ENCODE measurements at regions not wholly inside any gene's neighbourhood (a gene's known extent, or its start where the extent isn't known, plus 50 kb on each side); places are given as distances from the start of the nearest gene placed in this dataset.

DNA sequence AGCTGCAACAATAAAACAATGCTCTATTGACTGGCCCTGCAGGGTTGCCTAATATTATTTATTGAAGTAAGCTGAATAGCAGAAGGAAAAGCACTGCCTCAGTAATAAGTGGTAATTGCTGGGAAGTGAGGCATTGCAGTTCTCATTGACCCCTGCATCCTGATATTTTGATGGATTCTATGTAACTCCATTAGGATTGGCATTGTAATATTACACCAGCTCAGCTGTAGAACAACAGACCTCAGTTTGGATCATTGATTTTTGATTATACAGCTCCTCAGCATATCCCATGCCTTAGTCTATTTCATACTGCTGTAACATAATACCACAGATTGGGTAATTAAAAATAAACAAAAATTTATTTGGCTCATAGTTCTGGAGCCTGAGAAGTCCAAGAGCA, 650.6 kb upstream of the SALL1 start:
- DNase-seq (ENCODE audit: low read depth, low spot score), result no peak

DNA sequence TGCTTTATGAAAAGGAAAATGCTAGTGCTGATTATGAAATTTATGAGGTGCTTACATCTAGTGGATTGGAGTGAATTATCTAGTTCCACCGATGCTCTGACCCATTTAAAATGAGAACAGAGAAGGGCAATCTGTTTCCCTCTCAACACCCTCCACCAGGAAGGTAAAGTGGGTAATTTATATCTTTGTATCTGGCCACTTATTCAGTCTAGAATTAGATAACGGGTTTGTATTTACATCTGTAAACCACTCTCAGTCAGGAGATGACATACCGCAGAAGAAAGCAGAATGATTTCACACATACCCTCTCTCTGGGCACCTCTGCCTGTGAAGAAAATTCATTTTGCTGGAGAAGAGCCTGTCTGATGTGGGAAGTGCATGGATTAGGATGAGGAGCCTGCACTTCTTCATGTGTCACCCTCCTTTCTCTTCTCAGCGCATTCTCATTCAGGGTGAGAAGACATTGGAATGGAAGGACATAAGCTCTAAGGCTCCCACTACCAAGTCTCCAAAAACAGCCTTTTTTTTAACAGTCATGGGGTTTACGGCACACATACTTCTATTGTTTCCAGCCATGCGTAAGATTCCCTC, 646.7 kb upstream of the SALL1 start:
- no peak for DNase-seq (ENCODE audit: low read depth, low spot score)

DNA sequence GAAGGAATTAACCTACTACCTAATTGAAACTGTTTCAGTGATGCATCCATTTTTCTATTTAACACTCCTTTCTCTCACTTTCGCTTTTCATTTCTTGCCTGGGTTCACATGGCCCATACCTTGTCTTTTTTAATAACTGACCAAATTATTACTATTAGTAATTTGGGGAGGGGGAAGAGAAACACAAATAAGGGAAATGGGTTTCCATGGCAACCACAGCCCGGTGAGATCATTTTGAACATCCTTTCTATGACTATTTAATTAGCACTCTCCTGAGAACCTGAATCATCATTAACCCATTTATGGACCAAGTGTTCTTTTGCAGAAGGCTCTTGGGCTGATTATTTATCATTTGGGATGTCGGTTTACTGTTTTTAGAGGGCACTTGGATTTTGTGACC, 628.2 kb upstream of the SALL1 start:
- no peak for DNase-seq (ENCODE audit: low read depth, low spot score)

DNA sequence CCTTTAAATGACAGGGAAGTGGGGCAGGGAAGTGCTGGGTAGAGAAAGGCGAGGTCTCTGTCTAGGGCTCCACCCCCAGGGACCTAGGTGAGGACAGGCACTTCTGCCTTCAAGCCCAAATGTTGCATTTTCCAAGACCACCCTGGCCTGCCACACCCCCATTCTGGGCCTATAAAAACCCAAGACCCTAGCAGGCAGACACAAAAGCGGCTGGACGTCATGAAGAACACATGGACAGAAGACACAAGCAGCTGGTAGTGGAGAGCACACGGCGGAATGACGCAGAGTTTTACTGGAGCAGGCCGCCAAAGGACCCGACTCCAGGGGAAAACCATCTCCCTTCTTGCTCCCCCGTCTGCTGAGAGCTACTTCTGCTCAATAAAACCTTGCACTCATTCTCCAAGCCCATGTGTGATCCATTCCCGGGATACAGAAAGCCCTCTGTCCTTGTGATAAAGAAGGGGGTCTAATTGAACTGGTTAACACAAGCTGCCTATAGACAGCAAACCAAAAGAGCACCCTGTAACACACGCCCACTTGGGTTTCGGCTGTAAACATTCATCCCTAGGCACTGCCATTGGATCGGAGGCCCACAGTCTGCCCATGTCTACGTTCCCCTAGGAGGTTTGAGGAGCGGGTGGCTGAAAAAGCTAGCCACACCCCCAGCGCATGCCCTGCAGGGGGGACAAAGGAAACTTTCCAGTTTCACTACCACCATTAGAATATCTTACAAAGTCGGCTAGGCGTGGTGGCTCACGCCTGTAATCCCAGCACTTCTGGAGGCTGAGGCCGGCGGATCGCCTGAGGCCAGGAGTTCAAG, 622.2 kb upstream of the SALL1 start:
- no peak for DNase-seq (ENCODE audit: low read depth, low spot score)

DNA sequence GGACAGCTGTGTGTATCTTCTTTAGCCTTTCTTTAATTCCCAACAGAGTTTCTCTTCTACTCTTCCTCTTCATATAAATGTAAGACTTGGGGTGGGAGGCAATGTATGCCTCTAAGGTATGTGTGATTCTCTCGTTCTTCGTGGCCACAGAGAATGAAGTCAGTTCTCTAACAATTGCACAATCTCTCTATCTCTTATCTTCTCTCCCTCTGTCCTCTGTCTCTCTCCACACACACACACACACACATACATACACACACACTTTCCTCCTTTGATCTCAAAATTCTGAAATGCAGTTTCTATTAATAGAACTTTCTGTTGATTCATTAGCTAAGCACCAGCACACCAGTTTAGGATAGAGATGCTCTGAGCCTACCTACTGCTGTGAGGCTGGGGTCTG, 615.7 kb upstream of the SALL1 start:
- DNase-seq (ENCODE audit: low read depth, low spot score), result no peak

DNA sequence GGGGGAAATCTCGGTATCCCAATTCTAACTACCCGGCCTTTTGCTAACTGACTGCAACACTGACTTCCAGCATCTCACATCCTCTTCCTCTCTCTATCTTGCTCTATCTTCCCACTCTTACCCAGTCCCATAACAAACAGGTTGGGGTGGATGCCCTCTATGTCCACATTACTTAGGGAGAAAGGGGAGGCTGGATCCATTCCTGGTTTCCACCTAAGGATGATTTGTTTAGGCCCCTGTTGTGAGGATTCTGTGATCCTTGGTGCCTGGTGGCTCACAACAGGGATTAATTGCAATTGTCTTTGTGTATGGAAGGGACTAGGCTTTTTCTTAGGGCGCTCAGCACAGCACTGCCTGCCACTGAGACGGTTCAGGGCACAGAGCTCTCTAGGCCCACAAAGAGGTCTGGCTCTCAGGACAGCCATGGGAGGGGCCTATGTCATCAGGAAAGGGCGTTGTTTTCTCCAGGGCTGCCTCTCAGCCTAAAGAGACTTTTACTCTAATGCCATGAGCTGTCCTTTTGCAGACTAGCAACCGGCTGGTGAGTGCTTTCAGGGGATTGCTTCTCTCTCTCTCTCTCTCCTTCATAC, 612.1 kb upstream of the SALL1 start:
- no peak for DNase-seq (ENCODE audit: low read depth, low spot score)

DNA sequence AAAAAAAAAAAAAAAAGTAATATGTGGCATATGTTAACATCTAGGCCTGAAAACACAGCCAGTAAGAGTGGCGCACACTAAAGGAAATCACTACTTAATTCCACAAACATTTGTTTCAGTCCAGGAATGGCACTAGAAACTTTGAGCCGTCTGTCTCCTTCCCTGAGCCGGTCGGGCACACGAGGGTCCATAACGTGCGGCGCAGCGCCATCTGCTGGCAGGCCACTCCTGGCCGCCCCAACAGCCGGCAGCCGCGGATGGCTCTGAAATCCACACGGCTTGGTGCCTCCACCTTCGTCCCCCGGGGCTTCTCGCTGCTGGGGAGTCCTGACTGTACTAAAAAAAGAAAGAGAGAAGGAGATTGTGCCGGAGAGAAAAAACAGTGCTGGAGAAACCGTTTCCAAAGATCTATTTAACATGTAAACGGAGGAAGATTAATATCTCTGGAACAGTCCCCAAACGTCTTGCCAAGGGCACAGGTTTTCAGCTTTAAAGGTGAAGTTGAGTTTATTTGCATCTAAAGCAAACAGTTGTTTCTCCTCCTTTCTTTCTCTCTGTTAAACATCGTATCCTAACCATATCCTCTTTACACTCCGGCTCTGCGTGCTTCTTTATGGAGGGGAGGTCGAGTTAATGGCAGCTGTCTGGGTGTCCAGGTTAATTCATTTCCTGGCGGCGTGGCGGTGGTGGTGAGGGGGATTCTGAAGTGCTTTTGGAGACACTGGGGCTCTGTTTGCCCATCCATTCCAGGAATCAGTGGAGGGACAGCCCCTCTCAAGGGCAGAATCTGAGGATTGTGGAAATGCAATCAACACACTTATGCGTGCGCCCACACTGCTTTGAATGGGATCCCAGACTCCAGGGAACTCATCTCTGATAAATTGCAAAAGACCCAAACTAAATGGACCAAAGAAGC, 611.3 kb upstream of the SALL1 start:
- DNase-seq (ENCODE audit: low read depth, low spot score), result peak; percentile 17

DNA sequence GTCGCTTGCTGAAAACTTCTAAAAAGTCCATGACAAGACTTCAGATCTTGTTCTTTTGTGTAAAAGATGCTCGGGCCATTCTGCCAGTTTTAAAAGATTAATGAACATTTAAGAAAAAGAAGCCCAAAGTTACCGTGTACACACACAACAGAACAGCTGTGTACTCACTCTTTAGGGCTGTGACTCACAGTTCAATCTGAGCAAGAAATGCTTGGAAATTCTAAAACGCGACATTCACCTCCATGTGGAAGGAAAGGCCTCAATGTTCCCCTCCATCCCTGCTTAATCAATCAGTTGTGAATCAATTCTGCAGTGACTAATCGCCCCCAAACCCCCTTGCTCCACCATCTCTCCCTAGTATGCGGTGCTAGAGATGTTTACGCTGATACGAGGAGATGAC, 609.9 kb upstream of the SALL1 start:
- DNase-seq (ENCODE audit: low read depth, low spot score), result no peak

DNA sequence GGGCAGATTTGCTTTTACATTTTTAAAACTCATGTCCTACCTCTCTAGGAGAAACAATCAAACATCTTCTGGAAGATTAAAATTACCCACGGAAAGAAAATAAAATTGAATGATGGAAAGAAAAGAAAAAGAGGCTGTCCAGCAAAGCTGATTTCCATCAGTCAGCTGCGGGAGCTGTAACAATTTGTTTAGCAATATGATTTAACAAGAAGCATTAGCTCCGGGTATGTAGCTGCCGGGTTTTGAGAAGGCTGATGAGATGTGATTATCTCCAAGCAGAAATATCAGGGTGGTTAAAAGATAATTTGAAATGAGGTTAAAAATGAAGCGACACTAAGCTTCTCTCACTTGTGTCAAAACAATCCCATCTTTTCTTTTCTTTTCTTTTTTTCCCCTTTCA, 608.9 kb upstream of the SALL1 start:
- no peak for DNase-seq (ENCODE audit: low read depth, low spot score)

DNA sequence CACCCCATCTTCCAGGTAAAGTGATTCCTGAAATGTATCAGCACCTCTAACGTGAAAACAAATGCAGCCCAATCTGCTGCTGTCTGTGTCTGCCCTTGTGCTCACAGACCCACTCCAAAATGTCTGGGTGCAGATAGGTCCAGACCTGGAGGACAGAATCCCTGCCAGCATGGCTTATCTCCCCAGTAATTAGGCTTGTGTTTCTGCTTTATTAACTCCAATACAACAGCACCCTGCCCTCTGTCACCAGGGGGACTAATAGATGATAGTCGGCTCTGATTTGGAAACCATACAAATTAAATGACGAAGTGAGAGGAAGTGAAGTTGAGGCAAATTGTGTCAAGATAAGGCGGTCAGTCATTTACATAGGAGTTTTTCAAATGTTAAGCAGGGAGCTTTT, 608.3 kb upstream of the SALL1 start:
- no peak for DNase-seq (ENCODE audit: low read depth, low spot score)

DNA sequence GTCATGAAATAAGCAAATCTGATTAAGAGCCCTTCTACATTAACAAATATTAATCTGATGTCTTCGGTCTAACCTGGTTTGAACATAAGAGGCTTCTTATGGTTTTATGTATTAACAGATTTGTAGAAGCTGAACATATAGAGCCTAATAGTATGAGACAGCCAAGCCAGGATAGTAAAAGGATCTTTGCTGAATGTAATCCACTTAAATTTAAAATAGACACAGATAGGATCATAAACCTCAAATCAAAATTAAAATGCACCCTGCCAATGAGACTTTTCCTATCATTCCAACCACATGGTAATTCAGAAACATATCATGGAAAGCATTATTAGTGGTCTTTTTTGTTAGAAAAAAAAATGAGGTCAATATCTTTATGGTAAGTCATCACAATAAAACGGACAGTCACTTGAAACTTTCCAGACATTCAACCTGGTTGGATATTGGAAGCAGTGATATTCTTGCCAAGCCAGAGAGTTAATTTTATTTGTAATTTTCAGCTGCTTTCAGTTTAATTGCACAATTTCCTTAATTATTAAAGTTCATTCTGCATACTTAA, 606.9 kb upstream of the SALL1 start:
- DNase-seq (ENCODE audit: low read depth, low spot score), result no peak

DNA sequence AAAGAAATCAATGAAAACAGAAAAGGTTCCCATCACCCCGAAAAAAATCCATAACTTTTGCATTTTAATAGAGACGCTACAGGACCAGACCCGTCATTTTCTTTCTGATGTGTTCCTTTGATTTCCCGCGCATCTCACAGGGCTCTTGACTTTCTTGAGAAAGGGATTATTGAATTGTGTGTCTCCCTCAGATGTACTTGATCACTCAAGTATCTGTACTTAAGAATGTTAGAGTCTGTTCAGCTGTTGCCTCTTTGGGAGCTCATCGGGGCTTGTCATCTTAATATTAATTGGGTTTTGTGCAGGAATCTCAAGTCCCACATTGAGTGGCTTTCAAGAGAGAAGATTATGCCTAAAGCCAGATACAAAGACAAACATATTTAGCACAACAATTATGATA, 606.4 kb upstream of the SALL1 start:
- DNase-seq (ENCODE audit: low read depth, low spot score), result no peak

DNA sequence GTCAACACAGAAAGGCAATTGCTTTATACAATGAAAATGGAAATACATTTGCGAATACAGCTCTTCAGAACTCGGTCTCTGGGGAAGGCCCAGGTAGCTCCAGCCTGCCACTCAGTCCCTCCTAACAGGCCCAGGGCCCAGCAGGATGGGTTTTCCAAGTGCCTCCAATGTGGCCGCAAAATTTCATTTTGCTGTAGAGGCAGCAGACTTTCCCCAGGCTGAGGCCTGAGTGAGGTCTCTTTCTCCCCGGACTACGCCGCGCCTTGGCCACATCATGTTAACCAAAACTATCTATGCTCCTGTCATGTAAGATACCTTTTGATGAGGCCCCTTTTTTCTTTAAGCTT, 606.0 kb upstream of the SALL1 start:
- no peak for DNase-seq (ENCODE audit: low read depth, low spot score)

DNA sequence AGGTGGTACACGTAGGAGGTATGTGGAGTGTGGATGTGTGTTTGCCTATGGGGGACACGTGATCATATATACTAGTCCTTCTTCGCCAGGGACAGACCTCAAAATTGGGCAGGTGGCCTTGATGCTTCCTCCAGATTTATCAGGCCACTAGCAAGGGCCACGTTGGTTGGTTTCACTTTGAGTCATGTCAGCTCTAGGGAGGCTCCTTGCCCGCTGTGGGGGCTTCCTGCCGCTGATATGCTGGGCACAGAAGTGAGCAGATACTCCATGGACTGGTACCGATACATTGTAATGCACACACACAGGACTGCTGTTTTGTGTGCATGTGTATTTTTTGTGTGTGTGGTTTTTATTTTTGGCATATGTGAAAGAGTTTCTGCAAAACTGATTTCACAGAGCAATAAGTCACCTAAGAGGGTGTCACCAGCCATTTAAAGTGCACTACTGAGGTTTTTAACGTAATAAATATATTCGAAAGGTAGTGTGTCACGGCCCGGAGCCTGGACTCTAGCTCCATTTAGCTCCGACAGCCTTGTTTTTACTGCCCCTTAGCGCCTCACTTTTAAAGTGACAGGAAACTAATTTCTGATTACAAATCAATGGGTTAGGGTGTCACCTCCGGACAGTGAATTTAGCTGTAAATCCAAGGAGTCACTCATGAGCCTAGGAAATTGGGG, 605.5 kb upstream of the SALL1 start:
- no peak for DNase-seq (ENCODE audit: low read depth, low spot score)

DNA sequence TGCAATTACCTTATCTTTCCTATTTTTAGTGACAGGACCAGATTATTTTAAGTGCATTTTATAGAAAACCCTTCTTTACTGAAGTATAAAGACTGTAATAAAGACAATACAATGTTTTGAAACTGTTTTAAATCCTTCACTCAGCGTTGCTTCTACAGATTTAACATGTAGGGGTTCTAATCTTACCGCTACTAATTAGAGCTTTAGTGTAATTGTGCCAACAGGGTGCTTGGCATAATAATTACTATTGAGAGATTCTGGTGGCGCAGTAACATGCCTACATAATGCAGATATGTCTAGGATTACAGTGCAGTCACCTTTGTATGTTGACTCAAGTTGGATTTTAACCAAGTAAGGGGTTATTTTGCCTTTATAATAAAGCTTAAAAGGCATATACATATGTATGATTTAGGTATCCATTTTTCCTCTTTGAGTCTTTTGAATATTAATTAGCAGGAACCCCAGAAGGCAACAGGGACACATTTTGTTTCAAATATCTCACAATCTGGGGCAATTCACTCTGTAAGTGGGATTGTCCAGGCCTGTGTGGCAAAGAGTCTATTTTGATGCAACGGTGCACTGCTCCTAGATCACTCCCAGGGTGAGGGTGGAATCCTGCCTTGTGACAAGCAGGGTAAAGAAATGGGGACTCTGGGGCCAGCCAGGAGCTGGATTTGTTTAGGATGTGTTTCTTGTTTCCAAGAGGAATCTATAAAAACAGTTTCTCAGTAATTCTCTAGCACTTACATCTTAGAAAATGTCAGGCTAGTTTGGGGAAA, 604.7 kb upstream of the SALL1 start:
- no peak for DNase-seq (ENCODE audit: low read depth, low spot score)

DNA sequence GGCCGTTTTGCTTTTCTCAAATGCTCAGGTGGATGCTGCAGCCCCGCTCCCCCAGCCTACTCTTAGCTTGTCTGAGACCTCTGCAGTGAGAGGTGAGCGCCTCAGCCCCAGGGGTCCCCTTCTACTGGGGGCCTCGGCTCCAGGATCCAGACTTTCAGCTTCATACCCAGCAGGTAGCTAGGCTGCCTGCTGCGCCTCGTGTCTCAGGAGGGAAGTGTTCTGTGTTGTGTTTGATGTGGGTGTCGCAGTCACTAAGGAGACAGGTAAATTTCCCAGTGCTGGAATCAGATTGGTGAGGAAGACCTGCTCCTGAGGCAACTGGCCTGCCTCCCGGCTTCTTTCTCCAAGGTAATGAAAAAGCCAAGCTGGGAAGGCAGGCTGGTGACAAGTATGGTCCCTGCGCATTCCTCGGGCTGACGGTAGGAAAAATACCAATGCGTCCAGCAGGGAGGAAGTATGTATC, 604.0 kb upstream of the SALL1 start:
- no peak for DNase-seq (ENCODE audit: low read depth, low spot score)

DNA sequence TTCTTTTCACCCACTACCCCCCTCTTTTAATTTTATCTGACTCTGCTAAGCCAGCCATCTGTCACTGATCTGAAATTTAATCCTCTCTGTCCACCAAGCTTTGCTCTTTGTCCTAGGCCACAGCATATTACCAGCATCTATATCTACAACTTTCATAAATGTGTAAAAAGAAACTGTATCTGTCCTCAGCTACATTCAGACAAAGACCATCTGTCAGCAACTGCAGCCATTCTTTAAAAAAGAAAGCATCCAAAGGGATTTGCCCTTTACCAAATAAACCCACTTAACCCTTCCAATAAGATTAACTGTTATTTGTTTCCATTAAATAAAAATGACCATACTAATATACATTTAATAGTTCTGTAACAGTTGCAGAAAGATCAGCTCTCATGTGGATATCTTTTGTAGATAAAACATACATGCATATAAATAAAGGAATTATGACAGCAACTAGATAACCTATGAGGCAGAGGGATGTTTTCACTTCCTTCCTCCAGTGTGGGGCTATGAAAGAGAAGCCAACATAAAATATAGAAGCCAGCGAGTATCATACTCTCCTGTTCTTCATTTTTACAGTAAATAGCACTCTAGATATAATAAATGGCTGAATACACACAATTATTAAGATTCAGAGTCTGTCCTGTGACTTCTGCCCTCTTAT, 602.5 kb upstream of the SALL1 start:
- no peak for DNase-seq (ENCODE audit: low read depth, low spot score)

DNA sequence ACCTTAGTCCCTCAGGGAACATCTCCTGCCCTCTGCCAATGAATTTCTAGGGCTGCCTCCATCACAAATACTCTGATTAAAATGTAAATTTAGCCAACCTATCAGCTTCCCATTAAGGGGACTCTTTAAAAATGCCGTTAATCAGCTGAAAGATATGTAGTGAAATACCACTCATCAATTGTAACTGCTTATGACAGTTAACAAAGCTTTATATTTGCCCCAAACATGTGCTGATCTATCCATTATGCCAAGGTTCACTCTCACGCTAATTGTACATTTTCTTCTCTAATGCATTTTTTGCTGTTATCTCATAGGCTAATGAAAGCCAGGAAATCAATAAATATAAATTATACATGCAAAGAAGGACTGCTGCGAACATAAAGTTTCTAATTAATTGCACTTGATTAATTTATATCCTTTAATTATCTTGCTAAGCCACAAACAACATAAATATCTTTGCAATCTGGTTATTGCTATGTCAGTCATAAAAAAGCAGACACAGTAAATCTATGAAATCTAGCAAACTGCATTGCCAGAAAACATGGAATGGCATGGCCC, 601.4 kb upstream of the SALL1 start:
- no peak for DNase-seq (ENCODE audit: low read depth, low spot score)

DNA sequence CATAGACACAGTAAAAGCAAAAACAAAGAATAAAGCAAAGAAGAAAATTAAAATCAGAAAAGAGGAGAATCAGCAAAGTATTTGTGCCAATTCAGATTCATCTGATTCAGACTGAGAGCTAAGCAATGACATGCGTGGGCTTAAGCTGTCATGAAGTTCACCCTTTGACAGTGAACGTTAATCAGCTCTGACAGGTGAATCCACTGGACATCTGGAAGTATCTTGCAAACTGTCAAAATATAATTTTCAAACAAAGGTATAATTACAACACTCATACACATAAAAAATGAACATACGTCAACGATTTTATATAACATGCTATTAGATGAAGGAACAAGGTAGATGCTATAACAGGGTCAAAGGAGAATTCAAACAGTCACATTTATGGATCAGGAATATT, 596.3 kb upstream of the SALL1 start:
- DNase-seq (ENCODE audit: low read depth, low spot score), result no peak

DNA sequence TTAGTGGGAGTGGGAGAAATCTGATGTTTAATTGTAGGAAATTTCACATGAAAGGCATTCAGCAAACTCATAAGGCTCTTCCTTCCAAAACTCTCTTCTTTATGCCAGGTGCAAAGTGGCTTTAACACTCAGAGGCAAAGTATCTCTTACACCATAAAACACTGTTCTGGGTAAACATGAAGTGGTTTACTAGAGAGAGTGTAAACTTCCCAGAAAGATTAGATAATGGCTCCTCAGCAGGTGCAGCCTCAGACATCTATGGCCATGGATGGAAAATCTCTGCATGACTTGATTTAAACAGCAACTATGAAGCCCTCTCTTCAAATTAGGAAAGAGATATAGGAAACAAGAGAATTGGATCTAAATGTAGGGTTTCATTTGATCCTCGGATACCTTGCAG, 583.1 kb upstream of the SALL1 start:
- DNase-seq (ENCODE audit: low read depth, low spot score), result no peak
